HepG2 (cell line): ENCODE measurements at regions not wholly inside any gene's neighbourhood (a gene's known extent, or its start where the extent isn't known, plus 50 kb on each side); places are given as distances from the start of the nearest gene placed in this dataset.

Source experiments
- BCL3 ChIP-seq: sonication (generic); formaldehyde crosslinking; IDR thresholded peaks from 2 replicates; pipeline ENCODE4 v1.5.1; 2020; ENCODE audit warnings: mild to moderate bottlenecking, missing genetic modification reagents, moderate library complexity
- CTCF ChIP-seq: sonication (generic); formaldehyde crosslinking; IDR thresholded peaks from 2 replicates; pipeline ENCODE4 v1.5.0; 2020; ENCODE audit warnings: mild to moderate bottlenecking, missing genetic modification reagents, moderate library complexity
- HDAC2 ChIP-seq: sonication (generic); formaldehyde crosslinking; IDR thresholded peaks from 2 replicates; pipeline ENCODE4 v1.4.0; 2020; ENCODE audit warnings: missing genetic modification reagents
- JUND ChIP-seq: sonication (generic); formaldehyde crosslinking; IDR thresholded peaks from 2 replicates; pipeline ENCODE4 v1.8.0; 2022; ENCODE audit warnings: mild to moderate bottlenecking, missing genetic modification reagents
- PHF21A ChIP-seq: sonication (generic); formaldehyde crosslinking; IDR thresholded peaks from 2 replicates; pipeline ENCODE4 v1.5.0; 2020; ENCODE audit warnings: mild to moderate bottlenecking, missing genetic modification reagents
- ZNF468 ChIP-seq: sonication (generic); formaldehyde crosslinking; IDR thresholded peaks from 2 replicates; pipeline ENCODE4 v1.8.0; 2022; ENCODE audit warnings: mild to moderate bottlenecking, moderate library complexity, missing genetic modification reagents
- ZNF704 ChIP-seq: sonication (generic); formaldehyde crosslinking; IDR thresholded peaks from 2 replicates; pipeline ENCODE4 v1.8.1; 2023; ENCODE audit warnings: mild to moderate bottlenecking, inconsistent platforms, moderate library complexity, missing genetic modification reagents, borderline replicate concordance
- ZNF790 ChIP-seq: sonication (generic); formaldehyde crosslinking; IDR thresholded peaks from 2 replicates; pipeline ENCODE4 v1.8.0; 2022; ENCODE audit warnings: missing genetic modification reagents, mild to moderate bottlenecking, borderline replicate concordance

- TF ChIP-seq PHF21A (CRISPR knock-in tag) (no peak), JUND (CRISPR knock-in tag) (no peak), ZNF790 (CRISPR knock-in tag) (no peak), HDAC2 (CRISPR knock-in tag) (no peak), BCL3 (no peak), ZNF704 (CRISPR knock-in tag) (no peak), ZNF468 (CRISPR knock-in tag) (no peak), CTCF (no peak)
Measured at GRCh38 chr2:16025876-16026640, 85.7 kb downstream of the MYCN start.
